Muscle of arm (tissue), 1 donor: ENCODE measurements at regions not wholly inside any gene's neighbourhood (a gene's known extent, or its start where the extent isn't known, plus 50 kb on each side); places are given as distances from the start of the nearest gene placed in this dataset.

Experiments
- DNase-seq: peaks from one replicate; pipeline ENCODE4 v3.0.0-alpha.2; 2013

DNA sequence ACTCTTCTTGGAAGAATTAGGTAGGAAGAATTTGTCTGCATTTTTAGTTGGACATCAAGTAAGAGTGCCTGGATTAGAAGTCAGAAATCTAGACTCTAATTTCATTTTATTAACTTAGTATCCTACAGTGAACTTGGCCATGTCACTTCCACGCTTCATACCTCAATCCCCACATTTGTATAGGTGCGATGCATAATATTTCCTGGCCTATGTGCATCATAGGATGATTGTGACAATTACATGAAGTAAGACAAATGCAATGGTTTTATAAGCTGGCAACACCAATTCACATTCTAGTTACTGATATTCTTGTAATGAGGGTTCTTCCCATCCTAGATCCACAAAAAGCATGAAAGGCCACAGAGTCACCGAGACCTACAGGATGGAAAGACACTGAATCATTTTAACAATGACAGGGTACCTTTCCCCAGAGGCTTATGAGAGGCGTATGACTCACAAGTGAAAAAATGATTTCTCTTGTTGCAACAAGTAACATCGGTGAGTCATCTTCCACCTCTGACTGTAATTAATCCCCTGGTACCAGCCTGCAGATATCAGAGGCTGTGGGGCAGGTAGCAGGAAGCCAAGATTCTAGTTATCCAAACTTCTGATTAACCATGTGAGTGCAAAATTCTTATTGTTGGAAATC is 56.0 kb upstream of the OR5AK2 start:
- DNase-seq: no peak

DNA sequence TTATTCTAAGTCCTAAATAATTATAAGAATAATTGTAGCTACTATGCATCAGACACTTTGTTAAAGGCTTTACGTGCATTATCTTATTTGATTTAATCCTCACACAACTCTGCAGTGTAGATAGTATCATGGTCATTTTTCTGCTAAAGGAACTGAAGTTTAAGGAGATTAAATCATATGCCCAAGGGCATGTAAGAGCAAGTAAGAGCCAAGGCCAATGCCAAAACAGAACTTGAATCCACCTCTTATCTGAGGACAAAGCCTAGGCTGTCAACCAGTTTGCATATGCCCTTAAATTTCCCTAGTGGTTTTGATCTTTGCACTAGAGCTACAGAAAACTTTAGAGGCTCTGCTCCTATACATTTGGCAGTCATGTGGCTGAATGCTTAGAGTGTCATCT is 65.6 kb upstream of the OR5AK2 start:
- DNase-seq: no peak

DNA sequence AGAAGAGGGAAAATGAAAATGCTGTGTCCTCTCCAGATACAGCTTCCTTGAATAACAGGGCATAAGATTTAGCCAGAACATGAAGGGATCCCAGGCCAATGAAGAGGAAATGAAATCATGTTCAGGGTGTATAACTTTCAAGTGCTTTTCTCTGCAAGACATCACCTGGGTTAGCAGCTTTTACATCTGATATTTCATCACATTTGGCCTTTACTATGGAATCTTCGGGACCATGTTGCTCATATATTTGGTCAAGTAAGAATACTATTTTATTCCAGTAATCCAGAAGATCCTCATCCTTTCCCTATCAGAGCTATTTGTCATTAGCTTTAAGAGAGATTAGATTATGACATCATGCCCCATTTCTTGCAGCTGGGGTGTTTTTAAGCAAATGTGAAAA is 66.3 kb upstream of the OR5AK2 start:
- no peak for DNase-seq

DNA sequence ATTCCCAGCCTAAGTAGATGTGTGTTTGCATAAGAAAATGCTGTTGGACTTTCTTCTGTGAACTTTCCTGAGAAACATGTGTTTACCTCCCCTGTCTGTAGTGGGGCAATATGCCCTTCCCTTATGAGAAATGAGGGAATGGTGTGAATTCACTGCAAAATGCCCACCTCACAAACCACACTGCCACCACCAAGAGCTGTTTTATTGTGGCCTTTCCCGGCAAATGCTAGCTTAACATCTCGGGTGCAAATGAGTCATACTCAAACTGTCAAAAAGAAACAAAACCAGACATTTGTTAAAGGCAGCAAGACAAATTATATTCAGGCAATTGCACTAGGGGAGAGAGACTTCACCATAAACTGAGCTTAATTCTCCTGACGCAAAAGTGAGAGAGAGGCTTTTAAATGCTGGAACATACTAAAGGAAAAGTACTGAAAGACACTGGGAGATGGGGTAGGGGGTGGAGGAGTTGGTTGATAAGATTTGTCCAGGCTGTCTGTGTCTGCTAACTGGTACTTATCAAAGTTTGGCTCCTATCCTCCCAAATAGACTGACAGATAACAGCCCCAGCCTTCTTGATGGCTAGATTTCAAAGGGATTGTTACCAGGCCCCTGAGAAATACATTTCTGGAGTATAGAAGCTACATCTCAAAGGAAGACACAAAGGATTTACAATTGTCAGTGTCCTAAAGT is 70.9 kb upstream of the OR5AK2 start:
- no peak for DNase-seq

DNA sequence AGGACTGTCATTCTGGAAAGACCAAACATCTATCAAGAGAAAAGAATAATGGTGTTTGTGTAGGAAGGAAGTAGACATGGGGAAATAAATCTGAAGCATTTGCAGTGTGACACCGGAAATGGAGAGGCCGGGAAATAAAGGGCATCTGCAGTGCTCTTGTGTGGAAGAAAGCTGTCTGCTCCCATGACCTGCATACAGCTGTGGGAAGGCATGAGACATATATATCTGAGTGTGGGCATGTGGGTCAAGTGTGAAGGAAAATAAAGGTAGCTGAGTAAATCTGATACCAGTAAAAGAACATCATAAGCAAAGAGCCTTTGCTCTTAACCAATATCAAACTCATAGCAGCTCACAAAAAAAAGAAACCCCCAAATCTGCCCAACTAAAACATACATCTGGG is 72.1 kb upstream of the OR5AK2 start:
- no peak for DNase-seq

DNA sequence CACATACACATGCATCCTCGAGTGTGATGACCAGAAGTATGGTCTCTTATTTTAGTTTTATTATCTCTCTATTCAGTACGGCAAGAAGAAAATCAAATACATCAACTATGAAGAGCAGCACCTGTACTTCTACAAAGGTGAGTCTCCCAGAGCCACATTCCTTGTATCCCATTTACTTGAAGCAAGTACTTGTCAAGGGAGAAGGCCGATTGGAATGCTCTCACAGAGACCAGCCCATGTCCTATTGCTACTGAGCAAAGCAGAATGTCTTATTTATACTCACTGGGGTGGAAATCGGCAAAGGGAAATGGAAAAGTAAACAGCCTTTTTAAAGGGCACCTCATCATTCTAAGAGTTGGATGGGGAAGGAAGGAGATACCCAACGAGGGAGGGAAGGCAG is 72.6 kb upstream of the OR5AK2 start:
- DNase-seq: no peak

DNA sequence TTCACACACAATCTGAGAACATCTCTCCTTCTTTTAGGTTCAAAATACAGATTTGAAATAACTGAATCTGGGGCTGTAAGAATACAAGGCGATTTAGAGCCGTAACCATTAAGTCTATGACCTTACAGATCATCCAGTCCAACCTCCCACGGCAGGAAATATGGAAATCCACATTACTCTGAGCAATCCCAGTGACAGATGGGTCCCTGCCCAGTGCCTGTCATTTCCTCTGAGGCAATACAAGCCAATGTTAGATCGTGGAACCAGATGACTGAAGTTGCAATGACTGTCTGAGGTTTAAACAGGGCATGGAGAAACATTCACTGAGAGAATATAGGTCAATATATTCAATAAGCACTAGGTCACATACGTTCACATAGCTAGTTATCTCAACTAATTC is 77.4 kb upstream of the OR5AK2 start:
- DNase-seq: no peak

DNA sequence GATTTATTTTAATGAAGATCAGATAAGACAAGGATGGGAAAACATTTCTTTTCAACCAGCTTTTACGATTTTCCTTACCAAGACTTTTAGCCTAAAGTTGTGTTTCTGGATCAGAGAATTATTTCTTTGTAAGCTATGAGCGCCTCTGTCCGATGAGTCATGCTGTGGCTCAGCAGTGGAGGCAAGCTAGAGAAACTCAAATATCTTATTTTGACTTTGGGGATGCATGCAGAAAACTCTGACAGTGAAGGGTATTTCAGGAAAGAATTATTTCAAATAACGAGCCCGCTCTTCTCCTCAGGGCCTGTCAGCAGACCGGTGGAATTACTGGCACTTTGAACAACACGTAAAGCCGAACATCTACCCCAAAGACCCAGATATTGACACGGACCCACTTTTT is 77.9 kb upstream of the OR5AK2 start:
- DNase-seq: no peak

DNA sequence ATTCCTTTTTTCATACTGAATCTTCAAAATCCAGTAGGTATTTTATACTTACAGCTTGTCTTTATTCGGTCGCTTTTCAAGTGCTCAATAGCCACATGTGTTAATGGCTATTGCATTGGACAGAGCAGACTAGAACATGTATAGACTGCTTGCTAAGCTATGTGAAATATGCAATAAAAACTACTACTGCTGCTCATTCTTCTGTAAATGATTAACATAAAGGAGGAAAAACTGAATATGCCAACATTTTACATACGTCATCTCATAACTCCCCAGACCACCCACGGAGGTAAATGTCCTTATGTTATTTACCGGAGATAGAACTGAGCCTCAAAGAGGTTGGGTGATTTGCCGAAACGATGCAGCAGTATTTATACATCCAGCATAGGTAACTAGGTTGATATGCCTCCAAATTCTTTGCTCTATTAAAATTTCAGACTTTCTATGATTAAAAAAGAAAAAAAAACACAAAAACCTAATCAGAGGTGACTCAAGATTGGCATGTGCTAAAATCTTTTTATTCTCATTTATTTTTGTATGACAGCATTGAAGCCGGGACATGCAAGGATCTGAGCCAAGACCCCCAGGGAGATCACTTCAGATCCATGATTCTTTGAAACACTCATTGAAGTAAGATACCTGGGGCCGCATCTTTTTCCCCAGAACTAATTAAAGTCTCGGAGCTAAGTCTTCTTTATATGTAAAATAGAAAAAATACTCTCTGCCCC is 78.5 kb upstream of the OR5AK2 start:
- no peak for DNase-seq

DNA sequence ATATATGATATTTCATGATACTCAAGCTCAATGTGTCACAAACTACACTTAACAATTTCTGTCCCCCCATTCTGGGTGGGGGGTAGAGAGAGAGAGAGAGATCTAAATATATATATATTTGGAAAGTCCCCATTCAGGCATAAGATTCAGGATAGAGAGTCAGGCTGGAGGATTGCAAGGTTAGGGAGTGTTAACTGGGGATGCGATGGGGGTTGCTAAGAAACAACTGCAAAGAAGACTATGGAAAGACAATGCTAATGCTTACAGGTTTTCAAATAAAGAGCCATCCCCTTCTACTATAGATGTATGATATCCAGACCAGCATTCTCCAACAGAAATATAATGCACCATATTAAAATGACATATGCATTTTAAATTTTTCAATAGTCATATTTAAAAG is 79.2 kb upstream of the OR5AK2 start:
- no peak for DNase-seq

DNA sequence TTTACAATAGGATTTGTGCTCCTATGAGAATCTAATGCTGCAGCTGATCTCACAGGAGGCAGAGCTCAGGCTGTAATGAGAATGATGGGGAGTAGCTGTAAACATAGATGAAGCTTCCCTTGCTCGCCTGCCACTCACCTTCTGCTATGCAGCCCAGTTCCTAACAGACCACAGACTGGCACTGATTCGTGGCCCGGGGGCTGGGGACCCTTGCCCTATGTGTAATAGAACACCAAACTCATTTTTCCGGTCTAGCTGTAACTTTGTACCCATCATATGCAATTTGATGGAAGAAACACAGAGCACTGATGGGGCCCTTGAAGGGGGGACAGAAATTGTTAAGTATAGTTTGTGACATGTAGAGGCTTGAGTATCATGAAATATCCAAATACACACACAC is 79.6 kb upstream of the OR5AK2 start:
- DNase-seq: no peak

DNA sequence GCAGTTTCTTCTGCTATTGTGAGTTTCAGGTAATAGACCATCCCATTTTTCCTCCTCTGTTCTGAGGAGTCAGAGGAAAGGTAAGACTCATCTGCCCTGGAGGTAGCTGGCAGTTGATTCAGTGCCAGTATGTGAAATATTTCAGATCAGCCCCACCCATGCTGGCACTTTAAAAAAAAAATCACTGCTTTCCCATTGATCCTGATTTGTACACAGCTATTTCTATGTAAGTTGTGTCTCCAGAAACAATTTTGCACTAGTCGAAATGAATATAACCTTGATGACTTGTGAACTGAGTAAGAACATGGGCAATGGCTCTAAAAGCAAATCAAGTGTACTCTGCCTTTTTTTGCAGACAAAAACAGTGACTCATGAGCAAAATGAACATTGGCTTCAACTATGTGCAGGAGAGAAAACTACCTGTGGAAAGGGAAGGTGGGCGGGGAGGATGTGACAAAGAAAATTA is 82.0 kb upstream of the OR5AK2 start:
- DNase-seq: no peak

DNA sequence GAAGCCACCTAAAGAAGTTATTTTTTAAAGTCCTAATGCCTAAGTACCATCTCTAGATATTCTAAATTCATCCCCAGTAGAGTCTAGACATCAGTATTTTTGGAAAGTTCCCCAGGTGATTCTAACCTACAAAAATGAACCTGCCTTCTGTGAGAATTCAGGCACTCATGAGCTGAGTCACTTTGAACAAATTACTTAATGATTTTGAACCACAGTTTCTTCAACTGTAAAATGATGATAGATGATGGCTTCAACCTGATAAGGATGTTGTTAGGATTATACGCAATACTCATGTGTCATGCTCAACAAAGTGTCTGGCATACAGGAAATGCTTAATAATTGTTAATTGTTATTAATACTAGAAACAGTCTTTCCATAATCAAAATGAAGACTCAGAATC is 82.8 kb upstream of the OR5AK2 start:
- DNase-seq: no peak

DNA sequence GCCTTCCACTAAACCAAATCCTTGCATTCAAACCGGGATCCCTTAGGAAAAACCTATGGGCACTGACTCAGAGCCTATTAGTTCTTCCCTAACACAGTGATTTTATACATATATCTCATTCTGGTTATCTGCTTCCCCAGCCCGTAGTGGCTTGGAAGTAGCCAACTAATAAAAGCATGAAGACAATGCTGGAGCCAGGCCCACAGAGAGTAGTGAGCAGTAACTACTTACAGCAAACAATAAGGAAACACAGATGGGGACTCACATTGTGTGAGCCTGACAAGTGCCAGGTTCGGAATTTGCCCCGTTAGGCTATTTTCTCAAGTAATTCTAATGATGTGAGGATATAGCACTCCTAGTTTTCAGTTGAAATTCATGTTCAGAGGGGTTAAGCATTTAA is 83.3 kb upstream of the OR5AK2 start:
- DNase-seq: no peak

DNA sequence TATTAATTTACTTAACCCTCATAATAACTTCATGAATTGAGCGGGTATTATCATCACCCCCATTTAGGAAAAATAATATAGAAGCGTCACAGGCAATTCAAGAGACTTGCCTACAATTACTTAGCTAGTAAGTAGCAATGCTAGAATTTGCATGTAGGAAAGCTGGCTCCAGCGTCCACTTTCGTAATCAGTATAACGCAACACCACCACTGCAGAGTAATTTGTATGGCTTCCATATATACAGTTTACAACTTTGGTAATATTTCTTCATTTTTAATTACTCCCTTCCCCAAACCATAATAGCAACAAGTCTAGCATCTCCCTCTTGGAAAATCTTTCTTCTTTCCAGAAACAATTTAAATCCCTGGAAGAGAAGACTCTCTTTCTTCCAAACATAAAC is 89.9 kb upstream of the OR5AK2 start:
- DNase-seq: no peak

DNA sequence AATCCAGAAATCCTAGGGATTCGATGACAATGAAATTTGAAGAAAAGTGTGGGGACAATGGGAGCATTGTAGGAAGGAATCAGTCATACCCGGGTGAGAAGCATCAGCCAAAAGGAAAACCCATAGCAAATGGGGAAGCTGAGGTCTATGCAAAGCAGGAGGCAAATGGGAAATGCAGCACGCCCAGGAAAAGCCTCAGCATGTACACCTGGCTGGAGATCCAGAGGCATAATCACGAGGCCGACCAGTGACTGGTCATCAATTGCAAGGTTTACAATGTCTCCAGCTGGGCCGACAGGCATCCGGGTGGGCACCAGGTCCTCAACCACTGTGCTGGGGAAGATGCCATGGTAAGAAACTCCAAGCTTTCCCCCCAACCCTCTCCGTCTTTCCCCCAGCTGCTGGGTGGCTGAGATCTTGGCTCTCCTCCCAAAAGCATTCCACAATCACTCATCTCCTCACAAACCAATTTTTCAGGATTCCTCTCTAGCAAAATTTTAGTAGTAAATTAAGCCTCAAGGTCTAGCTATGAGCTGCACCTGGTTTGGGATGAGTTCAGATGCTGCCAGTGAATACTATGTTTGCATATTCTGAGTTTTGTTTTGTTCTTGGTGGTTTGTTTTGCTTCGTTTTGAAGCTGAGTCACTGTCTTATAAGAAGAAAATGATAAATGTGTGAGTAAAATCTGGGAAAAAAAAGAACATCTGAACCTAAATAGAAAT is 98.0 kb upstream of the OR5AK2 start:
- no peak for DNase-seq

DNA sequence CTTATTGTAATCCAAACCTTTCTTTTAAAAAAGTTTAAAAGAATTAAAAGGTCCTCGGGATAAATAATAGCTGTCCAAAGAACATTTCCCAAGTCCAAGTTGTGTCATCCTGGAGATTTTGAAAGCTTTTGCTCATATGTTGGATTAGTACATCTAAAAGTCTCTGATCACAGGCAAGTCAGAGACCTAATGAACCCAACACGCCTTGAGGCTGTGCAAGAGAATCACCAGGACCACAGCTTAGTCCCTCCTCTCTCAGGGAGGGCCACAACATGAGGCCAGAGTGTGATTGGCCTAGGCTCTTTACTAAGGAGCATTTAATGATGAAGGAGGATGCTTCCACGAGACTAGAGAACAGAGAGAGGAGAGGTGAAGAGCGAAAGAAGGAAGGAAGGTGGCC is 98.7 kb upstream of the OR5AK2 start:
- DNase-seq: no peak

DNA sequence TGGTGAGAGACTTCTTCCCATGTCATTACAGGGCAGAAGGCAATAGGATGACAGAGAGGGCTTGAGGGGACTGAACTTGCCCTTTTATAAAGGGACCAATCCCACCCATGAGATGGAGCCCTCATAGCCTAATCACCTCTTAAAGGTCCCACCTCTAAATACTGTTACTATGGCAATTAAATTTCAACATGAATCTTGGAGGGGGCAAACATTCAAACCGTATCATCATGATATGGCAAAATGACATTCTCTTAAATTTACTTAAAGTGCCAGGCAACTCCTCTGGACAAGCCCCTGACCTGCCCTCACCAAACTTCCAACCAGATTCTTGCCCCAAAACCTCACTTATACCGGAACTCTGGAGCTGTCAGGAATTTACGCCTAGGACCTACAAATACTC is 100.8 kb upstream of the OR5AK2 start:
- no peak for DNase-seq

DNA sequence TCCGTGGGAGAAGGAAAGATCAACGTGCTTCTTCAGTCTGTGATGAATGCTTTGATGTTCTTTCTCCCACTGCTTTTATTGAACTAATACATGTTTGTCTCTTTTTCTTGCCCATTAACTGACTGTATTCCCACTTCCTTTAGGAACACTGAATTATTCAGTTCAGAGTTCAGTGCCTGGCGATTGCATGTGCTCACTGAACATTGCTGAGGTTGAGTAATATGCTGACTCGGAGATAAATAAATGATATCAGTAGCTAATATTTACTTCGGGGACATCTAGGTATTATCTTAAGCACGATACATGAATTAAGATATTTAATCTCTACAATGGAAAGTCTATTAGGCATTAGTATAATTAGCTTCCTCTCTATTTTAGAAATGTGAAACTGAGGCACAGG is 102.3 kb upstream of the OR5AK2 start:
- no peak for DNase-seq

DNA sequence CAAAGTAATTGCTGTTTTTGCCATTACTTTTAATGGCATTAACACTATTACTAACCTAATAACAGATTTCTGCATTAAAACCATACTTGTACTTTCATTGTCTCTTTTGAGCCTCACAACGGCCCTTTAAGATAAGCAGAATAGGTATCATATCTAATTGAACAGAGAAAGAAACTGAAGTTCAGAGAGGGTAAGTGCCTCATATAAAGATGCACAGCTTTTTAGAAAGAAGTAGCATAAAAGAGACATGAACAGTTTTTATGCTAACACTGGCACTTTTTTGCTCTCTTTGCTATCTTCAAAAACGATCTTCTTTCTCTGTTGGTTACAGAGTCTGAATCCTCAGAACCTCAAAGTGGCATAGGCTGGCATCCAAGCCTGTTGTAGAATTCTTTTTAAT is 102.9 kb upstream of the OR5AK2 start:
- DNase-seq: no peak

DNA sequence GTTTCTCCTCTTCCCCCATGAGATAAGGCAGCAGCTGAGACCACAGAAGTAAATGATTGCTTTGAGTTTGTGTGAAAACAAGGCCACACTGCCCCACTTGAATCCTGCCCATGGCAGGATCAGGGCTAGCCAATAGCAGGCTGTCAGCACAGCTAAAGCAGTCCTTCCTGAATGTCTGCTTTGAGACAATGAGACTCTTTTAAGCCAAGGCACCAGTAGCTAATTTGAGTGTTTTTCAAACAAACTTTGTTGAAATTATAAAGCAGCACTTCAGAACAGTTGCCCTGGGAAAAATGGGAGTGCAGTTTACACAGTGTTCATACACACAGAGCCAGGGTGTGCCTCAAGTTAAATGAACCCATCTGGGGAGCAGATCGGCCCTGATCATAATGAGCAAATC is 103.5 kb upstream of the OR5AK2 start:
- DNase-seq: no peak

DNA sequence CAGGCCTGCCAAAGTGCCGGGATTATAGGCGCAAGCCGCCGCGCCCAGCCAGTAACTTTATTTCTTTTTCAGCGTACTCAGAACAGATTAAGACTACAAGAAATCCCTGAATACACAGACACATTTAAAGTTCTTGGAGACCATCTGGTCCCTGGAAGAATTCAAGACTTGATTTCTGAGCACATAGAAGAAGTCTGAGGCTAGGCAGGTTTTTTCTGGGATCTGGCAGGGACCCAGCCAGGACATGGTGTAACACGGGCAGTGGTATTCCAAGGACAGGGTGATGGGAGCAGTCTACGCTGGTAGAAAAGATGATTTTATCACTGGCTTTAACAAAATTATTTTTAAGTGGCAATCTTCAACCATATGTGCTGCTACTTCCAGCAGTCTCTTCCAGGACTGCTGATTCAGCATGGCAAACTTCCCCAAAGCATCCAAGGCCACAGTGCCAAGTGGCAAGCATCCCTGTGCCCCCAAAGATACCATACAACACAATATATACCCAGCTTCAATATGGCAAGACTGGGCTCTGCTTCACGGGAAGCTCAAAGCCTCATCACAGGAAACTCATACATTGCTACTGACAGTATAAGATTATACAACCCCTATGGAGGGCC is 105.2 kb upstream of the OR5AK2 start:
- DNase-seq: no peak
